ENCODE measurements at regions not wholly inside any gene's neighbourhood (a gene's known extent, or its start where the extent isn't known, plus 50 kb on each side); places are given as distances from the start of the nearest gene placed in this dataset.

DNA sequence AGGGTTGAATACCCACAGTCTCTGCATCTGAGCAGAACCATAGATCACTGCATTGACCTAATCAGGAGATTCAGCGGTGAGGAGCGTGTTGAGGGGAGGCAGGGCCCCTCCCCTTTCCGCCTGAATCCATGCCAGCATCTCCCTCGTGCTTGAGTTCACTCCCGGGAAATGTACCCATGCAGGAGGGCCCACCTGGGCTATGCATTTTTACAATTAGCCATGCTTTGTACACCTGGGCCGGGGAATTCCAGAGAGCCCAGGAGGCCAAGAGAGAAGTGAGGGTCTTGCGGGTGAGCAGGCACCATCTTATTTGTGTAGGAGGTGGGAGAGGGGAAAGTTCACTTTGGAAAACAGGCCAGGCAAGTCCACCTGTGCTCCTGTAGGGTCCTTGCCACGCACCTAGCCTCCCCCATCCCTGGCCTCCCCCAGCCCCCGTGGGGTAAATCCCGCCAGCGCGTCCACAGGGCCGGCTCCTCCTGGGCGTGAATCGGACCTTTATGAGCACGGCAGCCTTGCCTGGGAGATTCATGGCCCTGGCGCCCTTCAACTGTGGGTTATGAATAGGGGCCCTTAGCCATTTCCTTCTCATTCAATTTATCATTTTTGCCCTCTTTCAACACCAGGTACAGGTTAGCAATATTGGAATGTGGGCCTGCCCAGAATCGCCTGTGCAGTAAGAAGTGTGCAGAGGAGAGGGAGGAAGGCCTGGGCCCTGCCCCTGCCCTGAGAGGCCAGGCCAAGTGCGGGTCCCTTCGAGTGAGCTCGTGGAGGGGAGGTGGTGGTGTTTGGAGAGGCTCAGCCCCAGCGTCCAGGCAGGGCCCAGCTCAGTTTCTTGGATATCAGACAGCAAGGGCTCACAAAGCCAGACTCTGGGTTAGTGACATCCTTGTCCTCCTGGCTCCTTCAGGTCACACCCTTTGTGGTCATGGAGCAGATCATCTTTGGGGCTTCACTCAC lies 84.4 kb upstream of the ACTRT2 start:
- DNase-seq: no peak

DNA sequence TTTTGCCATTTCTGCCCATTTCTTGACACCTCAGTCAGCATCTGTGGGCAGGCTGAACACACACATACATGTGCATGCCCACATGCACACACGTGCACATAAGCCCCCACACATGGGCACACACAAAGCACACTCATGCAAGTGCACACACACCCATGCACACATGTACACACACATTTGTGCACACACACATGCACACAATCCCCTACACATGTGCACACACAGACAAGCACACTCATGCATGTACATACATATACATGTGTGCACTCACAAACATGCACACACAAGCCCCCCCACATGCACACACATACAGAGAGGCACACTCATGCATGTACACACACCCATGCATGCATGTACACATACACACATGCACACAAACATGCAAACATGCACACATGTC lies 83.5 kb upstream of the ACTRT2 start:
- no peak for DNase-seq

DNA sequence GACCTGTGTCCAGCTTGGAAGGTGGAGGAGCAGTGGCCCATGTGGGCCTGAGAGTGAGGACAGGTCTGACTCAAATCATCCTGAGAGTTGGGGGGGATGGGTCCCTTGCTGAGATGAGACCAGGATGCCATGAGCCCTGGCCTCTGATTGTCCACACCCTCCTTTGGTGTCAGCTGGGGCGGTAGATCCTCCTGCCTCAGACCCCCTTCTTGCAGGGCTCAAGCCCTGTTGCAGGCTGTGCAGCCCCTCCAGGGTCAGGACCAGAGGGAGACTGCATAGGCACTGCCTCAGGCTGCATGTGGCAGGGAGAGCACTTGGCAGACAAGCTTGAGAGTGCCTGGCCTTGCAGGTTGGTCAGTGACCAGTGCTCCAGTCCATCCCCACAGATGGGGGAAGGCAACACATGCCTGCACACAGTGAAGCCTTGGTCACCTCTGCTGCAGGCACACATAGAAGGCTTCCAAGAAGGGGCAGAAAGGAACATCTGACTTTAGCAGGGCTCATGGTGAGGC lies 82.2 kb upstream of the ACTRT2 start:
- no peak for DNase-seq

DNA sequence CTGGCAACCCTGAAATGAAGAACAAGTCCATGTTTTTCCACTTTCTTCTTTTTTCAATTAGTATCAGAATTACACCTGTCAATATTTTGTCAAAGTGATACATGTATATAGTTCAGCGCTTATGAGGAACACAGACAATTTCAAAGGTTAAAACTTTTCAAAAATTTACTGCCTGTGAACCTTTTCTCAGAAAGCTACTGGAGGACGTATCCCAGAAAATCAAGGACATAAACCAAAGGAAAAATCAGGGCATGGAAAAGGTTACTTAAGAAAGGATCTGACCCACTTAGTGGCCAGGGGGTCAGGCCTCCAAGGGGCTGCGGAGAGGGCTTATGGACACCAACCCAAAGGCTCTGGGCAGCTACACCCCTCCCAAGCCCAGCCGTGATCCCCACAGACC lies 81.1 kb upstream of the ACTRT2 start:
- DNase-seq: no peak

DNA sequence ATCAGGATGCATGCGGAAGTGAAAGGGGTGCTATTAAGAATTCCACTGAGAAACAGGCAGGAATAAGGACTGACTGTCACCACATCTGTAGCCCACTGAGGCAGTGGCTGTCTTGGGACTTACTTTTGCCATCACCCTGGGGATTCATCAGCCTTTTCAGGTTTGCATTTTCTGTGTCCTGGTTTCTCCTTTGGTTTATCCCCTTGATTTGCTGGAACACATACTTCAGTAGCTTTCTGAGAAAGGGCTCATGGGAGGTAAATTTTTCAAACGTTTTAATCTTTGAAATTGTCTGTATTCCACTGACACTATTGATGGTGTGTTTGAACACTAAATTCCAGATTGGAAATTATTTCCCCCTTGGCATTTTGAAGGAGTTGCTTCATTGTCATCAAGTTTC lies 80.2 kb upstream of the ACTRT2 start:
- DNase-seq: no peak

DNA sequence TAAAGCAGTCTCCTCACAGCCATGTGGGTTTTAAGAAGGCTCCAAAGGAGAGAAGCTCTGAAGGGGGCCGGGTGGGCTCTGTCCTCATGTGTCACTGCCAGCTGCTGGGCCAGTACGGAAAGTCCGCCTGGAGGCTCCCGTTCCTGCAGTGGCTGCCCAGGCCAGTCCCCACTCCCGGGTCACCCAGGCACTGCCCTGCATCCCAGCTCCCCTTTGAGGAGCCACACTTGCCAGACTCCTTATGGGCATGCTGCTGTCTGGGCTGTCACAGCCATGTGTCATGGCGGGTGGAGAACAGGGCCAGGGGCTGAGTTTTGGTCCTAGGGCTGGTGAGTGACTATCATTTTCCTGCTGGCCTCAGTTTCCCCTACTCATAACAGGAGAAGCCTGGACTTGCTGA lies 79.4 kb upstream of the ACTRT2 start:
- no peak for DNase-seq

DNA sequence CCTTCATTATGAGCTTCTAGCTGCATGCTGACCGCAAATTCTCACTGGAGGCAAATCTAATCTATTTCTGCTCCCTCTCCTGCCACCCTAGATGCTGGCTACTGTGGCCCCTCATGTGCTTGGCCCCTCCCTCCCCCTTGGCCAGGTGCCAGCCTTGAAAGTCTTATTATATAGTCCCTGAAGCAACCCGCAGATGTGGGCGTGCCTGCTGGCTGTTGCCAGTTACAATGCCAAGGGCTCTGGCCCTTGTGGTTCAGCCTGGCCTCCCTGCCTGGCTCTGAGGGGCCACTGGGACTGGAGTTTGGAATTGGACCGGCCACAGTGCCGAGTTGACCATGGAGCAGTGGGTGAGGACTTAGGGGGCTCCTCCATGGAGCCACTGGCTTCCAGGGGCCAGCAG lies 78.9 kb upstream of the ACTRT2 start:
- DNase-seq: no peak

DNA sequence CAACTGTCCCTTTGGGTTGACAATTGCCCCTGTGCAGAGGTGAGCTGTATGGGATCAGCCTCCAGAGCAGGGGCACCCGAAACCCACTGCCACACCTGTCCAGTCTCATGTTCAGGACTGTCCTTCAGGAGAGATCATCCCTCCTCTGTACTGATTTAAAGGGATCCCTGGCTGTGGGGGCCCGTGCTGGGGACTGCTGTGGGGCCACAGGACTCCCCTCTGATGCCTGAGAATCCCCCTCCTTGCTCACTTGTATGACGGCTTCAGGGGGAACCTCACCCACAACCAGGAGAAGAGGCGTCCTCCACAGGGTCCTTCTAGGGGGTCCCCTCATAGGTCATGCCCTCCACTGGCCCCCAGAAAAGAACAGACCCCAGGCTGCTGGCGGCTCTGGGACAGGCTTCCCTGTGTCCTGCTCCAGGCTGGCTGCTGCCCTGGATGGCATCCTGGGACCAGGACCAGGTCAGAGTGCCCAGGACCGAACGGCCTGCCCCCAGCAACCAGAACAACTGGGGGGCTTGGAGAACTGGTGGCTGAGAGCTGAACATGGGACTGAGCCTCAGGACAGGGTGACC lies 77.5 kb upstream of the ACTRT2 start:
- DNase-seq: no peak

DNA sequence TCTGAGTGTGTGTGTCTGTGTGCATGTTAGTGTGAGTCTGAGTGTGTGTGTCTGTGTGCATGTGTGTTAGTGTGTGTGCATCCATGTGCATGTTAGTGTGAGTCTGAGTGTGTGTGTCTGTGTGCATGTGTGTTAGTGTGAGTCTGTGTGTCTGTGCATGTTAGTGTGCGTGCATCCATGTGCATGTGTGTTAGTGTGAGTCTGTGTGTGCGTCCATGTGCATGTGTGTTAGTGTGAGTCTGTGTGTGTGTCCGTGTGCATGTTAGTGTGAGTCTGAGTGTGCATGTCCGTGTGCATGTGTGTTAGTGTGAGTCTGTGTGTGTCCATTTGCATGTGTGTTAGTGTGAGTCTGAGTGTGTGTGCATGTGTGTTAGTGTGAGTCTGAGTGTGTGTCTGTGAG lies 76.6 kb upstream of the ACTRT2 start:
- no peak for DNase-seq

DNA sequence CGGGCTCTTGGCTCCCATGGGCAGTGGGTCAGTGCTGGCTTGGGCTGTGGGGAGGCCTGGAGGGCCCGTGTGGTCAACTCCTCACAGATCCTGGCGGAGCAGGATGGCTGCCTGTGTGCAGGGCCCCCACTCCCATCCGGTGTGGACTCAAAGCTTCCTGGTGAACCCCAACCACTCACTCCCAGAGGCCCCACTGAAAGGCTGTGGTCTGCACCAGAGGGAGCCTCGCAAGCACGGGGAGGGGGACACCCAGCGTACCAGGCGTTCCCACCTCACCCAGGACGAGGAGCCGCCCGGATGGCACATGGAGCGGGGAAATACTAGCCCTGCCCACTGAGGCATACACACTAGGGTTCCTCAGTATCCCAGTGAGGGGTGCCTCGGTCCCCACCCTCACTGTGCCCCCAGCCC lies 75.4 kb upstream of the ACTRT2 start:
- DNase-seq: no peak

DNA sequence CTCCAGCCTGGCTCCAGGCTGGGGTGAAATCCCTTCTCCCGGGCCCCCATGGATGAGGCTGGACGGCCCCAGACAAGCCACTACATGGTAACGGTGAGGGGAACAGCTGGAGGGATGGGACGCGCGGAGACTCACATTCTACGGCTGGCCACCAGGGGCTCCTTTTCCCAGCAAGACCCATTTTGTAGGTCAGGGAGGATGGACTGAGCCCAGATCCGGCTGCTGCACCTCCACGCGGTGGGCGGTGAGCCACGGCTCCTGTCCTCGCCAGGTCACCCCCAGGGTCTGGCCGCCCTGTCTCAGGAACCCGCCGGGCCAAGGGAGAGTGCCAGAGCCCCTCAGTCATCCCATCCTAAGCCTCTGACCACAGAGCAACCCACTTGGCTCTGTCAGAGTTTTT lies 75.0 kb upstream of the ACTRT2 start:
- no peak for DNase-seq

DNA sequence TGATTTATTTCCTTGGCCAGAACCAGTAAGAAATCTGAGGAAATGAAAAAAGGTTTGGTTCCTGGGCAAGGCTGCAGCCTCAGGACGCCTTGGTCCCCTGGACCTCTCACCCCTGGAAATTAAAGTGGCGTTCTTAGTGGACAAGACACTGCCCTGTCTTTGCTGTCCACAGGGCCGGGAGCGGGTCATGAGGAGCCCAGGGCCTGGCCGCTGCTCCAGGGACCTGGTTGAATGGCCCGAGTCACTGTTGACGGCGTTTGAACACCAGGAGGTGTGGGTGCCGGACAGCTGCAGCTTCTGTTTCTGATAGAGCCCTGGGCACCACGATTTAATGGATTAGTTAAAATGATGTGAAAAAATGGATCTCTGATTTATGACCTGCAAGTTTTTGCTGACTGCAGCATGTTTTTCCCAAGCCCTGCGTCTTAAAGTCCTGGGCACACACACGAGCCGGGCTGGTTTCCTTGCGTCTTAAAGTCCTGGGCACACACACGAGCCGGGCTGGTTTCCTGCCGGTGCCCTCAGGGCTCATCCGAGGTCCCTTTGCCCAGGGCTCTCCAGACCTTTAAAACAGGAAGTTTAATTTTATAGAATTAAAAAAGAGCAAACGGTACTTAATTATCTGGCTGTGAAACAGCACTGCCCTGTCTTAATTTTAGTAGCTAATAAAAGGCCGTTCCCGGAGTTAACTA lies 74.1 kb upstream of the ACTRT2 start:
- DNase-seq: no peak

DNA sequence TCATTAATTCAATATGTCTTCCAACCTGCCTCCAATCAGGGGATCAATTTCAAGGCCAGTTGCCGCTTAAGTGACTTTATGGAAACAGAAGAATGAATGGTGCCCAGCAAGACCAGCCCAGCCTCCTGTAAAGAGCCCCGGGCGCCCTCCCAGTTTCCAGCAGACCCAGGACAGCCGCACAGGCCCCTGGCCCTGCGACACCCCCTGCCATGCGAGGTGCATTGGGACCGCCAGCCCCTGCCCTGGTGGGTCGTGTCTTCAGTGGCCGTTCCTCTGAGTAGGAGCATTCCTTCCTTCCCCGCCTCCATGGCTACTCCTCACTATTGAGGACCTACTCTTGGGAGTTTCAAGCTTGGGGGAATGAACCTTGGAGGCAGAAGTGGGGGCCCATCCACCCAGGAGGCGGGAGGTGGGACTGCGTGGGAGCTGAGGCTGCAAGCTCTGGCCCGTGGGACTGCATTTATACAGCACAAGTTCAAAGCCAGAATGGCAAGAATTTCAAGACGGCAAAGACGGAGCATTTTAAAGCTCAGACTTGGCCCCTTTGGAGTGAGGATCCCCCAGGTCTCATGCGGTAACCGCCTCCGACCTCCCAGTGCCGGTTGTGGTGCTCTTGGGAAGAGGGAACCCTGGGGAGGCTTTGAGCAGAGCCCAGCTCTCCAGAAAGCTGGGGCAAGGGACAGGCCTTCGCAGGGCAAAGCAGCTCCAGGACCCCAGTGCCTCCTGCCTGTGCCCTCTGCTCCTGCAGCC lies 73.1 kb upstream of the ACTRT2 start:
- no peak for DNase-seq

DNA sequence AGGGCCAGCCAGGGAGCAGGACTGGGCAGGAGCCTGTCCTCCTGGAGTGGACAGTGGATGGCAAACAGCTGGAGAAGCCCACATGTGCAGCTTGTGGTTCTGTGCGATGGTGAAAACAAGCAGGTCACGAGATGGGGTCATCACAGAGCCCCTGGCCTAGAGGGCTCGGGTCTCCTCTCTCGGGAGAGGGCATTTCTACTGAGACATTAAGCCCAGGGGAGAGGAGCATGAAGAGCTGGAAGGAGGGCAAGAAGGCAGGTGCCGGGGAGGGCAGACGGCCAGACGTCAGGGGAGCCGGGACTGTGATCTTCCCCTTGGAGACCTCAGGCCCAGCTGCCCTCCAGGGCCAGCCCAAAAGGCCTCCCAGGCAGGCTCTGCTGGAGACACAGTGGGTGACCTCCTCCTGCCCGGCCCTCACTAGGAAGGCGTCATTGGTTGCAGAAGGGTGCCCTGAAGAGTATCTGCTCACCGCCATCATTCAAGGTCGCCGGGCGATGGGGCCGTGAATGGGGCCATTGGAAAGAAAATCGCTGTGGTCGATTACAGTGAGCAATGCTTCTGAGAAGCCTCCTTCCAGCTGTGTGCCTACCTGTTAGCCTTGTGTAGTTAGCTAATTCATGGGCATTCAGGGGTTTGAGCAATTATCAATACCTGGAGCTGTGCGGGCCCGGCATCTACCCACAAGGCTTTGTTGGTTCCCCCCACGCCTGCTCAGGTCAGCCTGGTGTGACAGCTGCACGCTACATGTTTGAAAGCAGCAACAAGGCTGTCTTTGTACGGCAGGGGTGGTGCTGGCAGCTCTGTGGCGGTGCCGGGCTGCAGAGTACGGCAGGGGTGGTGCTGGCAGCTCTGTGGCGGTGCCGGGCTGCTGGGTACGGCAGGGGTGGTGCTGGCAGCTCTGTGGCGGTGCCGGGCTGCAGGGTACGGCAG lies 72.3 kb upstream of the ACTRT2 start:
- no peak for DNase-seq

DNA sequence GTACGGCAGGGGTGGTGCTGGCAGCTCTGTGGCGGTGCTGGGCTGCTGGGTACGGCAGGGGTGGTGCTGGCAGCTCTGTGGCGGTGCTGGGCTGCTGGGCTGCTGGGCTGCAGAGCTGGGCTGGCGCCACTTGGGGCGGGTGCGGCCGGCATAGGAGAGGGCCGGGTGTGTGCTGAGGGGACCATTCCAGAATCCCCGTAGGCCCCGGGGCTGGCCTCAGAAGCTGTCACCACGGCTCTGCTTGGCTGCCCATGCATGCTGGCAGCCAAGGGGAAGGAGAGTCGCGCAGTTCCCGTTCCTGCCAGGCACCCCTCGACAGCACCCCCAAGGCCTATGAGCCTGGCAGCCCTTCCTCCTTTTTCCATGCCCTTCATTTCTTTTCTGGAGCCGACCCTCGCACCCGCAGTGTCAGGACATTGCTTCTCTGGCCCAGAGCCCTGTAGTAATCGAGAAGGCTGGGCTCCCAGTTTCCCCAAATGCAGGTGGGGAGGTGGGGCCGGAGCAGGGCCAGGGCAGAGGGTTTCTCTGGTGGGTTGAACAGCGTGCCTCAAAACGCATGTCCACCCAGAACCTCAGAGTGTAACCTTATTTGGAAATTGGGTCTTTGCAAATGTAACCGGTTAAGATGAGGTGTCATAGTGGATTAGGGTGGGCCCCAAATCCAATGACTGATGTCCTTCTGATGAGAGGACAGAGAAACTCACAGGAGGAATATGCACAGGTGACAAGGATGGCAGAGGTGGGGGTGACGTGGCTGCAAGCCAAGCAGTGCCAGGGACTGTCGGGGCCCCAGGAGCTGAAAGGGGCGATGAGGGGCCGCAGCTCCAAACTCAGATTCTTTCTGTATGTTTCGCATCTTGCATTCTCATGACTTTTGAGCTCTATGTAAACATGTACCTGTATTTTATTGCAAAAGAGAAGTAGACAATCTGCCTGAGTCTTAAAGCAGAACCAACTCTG lies 71.0 kb upstream of the ACTRT2 start:
- DNase-seq: no peak

DNA sequence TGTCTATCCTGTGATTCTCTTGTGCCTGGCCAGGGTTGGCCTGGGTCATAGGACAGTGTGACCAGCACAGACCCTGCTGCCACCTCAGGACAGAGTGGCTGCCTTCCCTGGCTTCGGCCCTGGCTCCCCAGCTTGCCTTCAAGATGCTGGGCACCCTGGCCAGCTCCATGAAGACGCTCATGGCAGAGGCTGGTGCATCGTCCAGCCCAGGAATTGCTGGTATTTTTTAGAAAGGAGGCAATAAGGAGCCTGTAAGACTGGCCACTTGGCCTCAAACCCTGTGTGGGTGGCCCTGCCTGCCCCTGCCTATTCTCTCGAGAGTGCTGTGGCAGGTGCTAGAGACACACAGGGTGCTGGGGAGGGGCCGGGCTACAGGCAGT lies 70.4 kb upstream of the ACTRT2 start:
- DNase-seq: no peak

DNA sequence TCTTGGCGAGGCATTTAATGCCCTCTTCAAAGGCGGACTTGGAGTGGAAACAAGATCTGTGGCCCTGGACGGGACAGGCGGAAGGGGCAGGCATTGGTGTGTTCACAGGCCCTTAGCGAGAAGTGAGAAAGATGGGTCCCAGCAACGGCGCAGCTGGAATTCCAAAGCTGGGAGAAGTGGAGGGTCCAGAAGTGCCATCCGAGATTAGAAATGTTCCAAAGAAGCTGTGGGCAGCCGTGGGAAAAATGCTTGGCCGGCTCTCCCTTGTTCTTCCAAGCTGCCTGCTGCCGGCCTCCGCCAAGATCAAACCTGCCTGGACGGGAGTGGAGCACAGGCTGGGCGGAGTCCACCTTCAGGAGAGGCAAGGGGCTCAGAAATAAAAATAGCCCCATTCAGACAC lies 69.4 kb upstream of the ACTRT2 start:
- DNase-seq: no peak

DNA sequence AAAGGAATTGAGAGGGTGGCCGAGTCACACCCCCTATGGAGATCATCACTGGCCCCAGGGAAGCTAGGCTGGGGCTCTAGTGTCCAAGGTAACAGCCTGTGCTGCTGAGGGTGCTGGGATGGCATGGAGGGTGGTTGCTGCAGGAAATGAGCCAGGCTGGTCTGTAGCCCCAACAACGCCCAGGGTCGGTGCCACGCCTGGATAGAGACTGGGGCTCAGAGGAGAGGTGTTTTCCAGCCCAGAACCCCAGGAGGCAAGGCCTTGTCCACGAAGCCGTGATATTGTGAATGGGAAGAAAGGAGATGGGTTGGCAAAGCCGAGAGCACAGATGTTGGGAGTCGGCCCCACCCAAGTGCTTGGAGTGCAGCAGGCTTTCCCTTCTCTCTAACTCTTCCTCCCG lies 68.9 kb upstream of the ACTRT2 start:
- no peak for DNase-seq

DNA sequence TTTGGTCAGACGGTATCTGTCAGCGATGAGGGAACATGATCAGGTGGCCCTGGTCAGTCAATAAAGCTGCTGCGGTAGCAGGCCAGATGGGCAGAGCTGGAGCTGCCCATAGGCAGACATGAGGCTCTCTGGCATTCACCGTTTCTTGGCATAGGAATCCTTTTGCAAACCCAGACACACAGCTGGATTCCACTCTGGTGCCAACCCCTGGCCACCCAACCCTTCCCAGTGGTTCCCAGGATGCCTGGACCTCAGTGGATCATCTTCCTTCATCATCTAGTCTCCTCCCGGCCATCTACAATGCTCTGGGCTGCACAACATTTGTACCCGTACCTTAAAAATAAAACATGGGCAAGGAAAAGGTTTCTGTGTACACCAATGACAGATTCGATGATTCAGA lies 68.3 kb upstream of the ACTRT2 start:
- no peak for DNase-seq

DNA sequence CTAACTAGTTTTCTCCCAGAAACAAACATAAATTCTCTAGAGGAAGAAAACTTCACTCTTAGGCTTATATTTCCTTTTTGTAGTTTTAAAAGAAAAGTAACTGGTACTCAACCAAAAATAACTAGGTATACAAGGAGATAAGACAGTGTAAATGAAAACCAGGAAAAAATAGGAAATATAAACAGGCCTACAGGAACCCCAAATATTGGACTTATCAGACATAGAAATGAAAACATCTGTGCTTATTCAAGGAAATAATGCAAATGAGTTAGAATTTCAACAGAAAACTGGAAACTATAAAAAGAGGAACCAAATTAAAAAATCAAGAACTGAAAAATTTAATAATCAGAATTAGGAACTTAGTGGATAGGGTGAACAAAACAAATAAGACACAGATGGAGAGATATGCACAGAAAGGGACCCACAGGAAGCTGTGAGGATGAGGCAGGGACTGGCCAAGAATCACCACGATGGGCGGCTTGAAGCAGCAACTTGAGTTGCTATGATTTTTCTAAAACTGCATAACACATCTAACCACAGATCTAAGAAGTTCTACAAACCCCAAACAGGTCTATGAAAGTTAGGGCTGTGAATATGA lies 67.5 kb upstream of the ACTRT2 start:
- DNase-seq: no peak
